HEK293 (cell line): ENCODE measurements at regions not wholly inside any gene's neighbourhood (a gene's known extent, or its start where the extent isn't known, plus 50 kb on each side); places are given as distances from the start of the nearest gene placed in this dataset.

Source experiments
- BCL11A ChIP-seq: fragments of 450-650 bp; formaldehyde crosslinking; IDR thresholded peaks from 2 replicates; pipeline ENCODE4 v1.5.1; 2016; ENCODE audit warnings: low read depth, missing biosample characterization, missing genetic modification characterization
- PATZ1 ChIP-seq: fragments of 450-650 bp; formaldehyde crosslinking; IDR thresholded peaks from 2 replicates; pipeline ENCODE4 v1.5.1; 2016; ENCODE audit warnings: missing biosample characterization, missing genetic modification characterization
- REST ChIP-seq: fragments of 450-650 bp; formaldehyde crosslinking; IDR thresholded peaks from 2 replicates; pipeline ENCODE4 v1.5.1; 2016; ENCODE audit warnings: missing biosample characterization, missing genetic modification characterization
- ZBTB21 ChIP-seq: fragments of 450-650 bp; formaldehyde crosslinking; IDR thresholded peaks from 2 replicates; pipeline ENCODE4 v1.5.1; 2017; ENCODE audit warnings: missing biosample characterization, missing genetic modification characterization
- ZNF114 ChIP-seq: fragments of 450-650 bp; formaldehyde crosslinking; IDR thresholded peaks from 2 replicates; pipeline ENCODE4 v1.5.0; 2017; ENCODE audit warnings: missing biosample characterization, missing genetic modification characterization
- ZNF211 ChIP-seq: fragments of 450-650 bp; formaldehyde crosslinking; IDR thresholded peaks from 2 replicates; pipeline ENCODE4 v1.5.1; 2016; ENCODE audit warnings: low read depth, missing biosample characterization, missing genetic modification characterization
- ZNF239 ChIP-seq: fragments of 450-650 bp; formaldehyde crosslinking; IDR thresholded peaks from 2 replicates; pipeline ENCODE4 v1.5.1; 2016; ENCODE audit warnings: missing biosample characterization, missing genetic modification characterization
- ZNF701 ChIP-seq: fragments of 450-650 bp; formaldehyde crosslinking; IDR thresholded peaks from 2 replicates; pipeline ENCODE4 v1.5.1; 2016; ENCODE audit warnings: missing biosample characterization, missing genetic modification characterization
- TF ChIP-seq, protein P1 (sequence below): fragments of 450-650 bp; formaldehyde crosslinking; IDR thresholded peaks from 2 replicates; pipeline ENCODE4 v1.5.1; 2016; ENCODE audit warnings: missing biosample characterization, missing genetic modification characterization
- TF ChIP-seq, protein P2 (sequence below): fragments of 450-650 bp; formaldehyde crosslinking; IDR thresholded peaks from 2 replicates; pipeline ENCODE4 v1.5.1; 2016; ENCODE audit warnings: missing biosample characterization, missing genetic modification characterization
- TF ChIP-seq, protein P3 (sequence below): fragments of 450-650 bp; formaldehyde crosslinking; IDR thresholded peaks from 2 replicates; pipeline ENCODE4 v1.5.1; 2016; ENCODE audit warnings: missing biosample characterization, missing genetic modification characterization

DNA sequence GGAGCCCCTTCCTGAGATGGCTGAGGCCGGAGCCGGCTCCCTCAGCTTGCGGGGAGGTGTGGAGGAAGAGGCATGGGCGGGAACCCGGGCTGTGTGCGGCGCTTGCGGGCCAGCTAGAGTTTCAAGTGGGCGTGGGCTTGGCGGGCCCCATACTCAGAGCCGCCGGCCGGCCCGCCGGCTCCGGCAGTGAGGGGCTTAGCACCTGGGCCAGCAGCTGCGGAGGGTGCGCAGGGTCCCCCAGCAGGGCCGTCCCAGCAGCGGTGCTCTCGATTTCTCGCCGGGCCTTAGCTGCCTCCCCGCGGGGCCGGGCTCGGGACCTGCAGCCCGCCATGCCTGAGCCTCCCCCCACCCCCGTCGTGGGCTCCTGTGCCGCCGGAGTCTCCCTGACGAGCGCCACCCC lies 67.9 kb upstream of the SLC28A3 start:
- TF ChIP-seq ZNF114 (tag by site-specific recombination) (no peak), ZNF239 (tag by site-specific recombination) (no peak), ZBTB21 (tag by site-specific recombination) (no peak), REST (tag by site-specific recombination) (no peak), ZNF701 (no peak), ZNF211 (tag by site-specific recombination) (no peak), PATZ1 (tag by site-specific recombination) (no peak), BCL11A (tag by site-specific recombination) (no peak)
- TF ChIP-seq, protein P1, sequence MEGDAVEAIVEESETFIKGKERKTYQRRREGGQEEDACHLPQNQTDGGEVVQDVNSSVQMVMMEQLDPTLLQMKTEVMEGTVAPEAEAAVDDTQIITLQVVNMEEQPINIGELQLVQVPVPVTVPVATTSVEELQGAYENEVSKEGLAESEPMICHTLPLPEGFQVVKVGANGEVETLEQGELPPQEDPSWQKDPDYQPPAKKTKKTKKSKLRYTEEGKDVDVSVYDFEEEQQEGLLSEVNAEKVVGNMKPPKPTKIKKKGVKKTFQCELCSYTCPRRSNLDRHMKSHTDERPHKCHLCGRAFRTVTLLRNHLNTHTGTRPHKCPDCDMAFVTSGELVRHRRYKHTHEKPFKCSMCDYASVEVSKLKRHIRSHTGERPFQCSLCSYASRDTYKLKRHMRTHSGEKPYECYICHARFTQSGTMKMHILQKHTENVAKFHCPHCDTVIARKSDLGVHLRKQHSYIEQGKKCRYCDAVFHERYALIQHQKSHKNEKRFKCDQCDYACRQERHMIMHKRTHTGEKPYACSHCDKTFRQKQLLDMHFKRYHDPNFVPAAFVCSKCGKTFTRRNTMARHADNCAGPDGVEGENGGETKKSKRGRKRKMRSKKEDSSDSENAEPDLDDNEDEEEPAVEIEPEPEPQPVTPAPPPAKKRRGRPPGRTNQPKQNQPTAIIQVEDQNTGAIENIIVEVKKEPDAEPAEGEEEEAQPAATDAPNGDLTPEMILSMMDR (tag by site-specific recombination): no peak
- TF ChIP-seq, protein P2, sequence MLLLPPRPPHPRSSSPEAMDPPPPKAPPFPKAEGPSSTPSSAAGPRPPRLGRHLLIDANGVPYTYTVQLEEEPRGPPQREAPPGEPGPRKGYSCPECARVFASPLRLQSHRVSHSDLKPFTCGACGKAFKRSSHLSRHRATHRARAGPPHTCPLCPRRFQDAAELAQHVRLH: no peak
- TF ChIP-seq, protein P3, sequence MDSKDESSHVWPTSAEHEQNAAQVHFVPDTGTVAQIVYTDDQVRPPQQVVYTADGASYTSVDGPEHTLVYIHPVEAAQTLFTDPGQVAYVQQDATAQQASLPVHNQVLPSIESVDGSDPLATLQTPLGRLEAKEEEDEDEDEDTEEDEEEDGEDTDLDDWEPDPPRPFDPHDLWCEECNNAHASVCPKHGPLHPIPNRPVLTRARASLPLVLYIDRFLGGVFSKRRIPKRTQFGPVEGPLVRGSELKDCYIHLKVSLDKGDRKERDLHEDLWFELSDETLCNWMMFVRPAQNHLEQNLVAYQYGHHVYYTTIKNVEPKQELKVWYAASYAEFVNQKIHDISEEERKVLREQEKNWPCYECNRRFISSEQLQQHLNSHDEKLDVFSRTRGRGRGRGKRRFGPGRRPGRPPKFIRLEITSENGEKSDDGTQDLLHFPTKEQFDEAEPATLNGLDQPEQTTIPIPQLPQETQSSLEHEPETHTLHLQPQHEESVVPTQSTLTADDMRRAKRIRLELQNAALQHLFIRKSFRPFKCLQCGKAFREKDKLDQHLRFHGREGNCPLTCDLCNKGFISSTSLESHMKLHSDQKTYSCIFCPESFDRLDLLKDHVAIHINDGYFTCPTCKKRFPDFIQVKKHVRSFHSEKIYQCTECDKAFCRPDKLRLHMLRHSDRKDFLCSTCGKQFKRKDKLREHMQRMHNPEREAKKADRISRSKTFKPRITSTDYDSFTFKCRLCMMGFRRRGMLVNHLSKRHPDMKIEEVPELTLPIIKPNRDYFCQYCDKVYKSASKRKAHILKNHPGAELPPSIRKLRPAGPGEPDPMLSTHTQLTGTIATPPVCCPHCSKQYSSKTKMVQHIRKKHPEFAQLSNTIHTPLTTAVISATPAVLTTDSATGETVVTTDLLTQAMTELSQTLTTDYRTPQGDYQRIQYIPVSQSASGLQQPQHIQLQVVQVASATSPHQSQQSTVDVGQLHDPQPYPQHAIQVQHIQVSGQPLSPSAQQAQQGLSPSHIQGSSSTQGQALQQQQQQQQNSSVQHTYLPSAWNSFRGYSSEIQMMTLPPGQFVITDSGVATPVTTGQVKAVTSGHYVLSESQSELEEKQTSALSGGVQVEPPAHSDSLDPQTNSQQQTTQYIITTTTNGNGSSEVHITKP (tag by site-specific recombination): no peak
